Small intestine (tissue), 7 donors: ENCODE measurements at regions not wholly inside any gene's neighbourhood (a gene's known extent, or its start where the extent isn't known, plus 50 kb on each side); places are given as distances from the start of the nearest gene placed in this dataset.
"Not testable (repeated sequence)": the region's sequence is repeated elsewhere in the genome, so short reads cannot be mapped to it uniquely, and the experiment has no call there.

Experiments
- DNase-seq, 2 donors: peaks; one replicate each; pipeline versions ENCODE4 v3.0.0 to v3.0.0-alpha.2; 2013
- FAIRE-seq: peaks from 2 replicates; lab custom pipeline; 2012; peaks lifted over from hg19 to GRCh38; lab: Jason Lieb, UNC
- H3K27ac ChIP-seq, 3 donors: one replicate each; pipeline ENCODE4 v1.5.1; 2013; ENCODE audit warnings: low read length in 2 of 3, mild to moderate bottlenecking in 2 of 3, control low read depth in 1 of 3, inconsistent platforms in 1 of 3, low read depth in 1 of 3, moderate library complexity in 1 of 3
- H3K27me3 ChIP-seq, 3 donors: one replicate each; pipeline ENCODE4 v1.6.1; 2013; ENCODE audit warnings: low read length in 3 of 3, inconsistent platforms in 1 of 3; ENCODE audit not compliant: control insufficient read depth in 3 of 3, insufficient read depth in 3 of 3
- H3K36me3 ChIP-seq, 3 donors: one replicate each; pipeline ENCODE4 v1.6.1; 2013; ENCODE audit warnings: low read length in 3 of 3, inconsistent platforms in 1 of 3, low read depth in 1 of 3, mild to moderate bottlenecking in 1 of 3, moderate library complexity in 1 of 3; ENCODE audit not compliant: control insufficient read depth in 3 of 3, insufficient read depth in 2 of 3
- H3K4me1 ChIP-seq, 3 donors: one replicate each; pipeline ENCODE4 v1.6.1; 2013; ENCODE audit warnings: low read length in 2 of 3, inconsistent platforms in 1 of 3, low read depth in 1 of 3, mild to moderate bottlenecking in 1 of 3, moderate library complexity in 1 of 3; ENCODE audit not compliant: control insufficient read depth in 3 of 3, insufficient read depth in 2 of 3
- H3K4me3 ChIP-seq, 3 donors: one replicate each; pipeline ENCODE4 v1.5.1; 2013; ENCODE audit warnings: low read length in 3 of 3, control low read depth in 1 of 3, inconsistent platforms in 1 of 3, low read depth in 1 of 3, mild to moderate bottlenecking in 1 of 3, moderate library complexity in 1 of 3
- H3K9me3 ChIP-seq, 2 donors: one replicate each; pipeline ENCODE4 v1.6.1; 2013; ENCODE audit warnings: low read depth in 1 of 2, low read length in 1 of 2; ENCODE audit not compliant: control insufficient read depth in 2 of 2, insufficient read depth in 1 of 2
- WGBS, 3 donors: extraction: QIAGEN DNeasy Blood & Tissue Kit; methylation state at CpG; one replicate each; pipeline ENCODE4 v1.1.7; 2013; 5-methylcytosine and 5-hydroxymethylcytosine counted together
- donor health status: healthy with polysubstance abuse.
- donor health status: control.
- donor health status: control.
- donor health status: Bipolar disorder and iron deficiency.
- donor health status: healthy.

- H3K9me3 ChIP-seq, result peaks cover 0 to 10% of the 10 kb centered on the region in 2 donors
- H3K27ac ChIP-seq, result no peak overlapping the region
- no peak overlapping the region for H3K4me3 ChIP-seq
- no peaks in the 10 kb centered on the region for H3K36me3 ChIP-seq
- H3K27me3 ChIP-seq, result no peaks in the 10 kb centered on the region
- DNase-seq (no peak), FAIRE-seq (no peak)
- WGBS, 3 donors, result 83 to 98% (median 92%) methylated on average over 3 of the region's 3 CpGs
- peaks cover 0 to 31% (median 2%) of the 10 kb centered on the region in 3 donors for H3K4me1 ChIP-seq
These were observed 176.8 kb upstream of the RPL34 start for GRCh38 chr4:108443585-108443984.

GRCh38 chr4:108433832-108434231 lies 186.5 kb upstream of the RPL34 start:
- Histone ChIP-seq H3K9me3 (no peaks in the 10 kb centered on the region), H3K4me1 (no peaks in the 10 kb centered on the region), H3K4me3 (no peak overlapping the region), H3K27ac (no peak overlapping the region), H3K36me3 (no peaks in the 10 kb centered on the region), H3K27me3 (no peaks in the 10 kb centered on the region)
- FAIRE-seq (no peak), DNase-seq (no peak)
- WGBS, 3 donors, result 40 to 64% (median 43%) methylated on average over 6 of the region's 6 CpGs

- not testable (repeated sequence) for H3K4me3 ChIP-seq, H3K27ac ChIP-seq, H3K4me1 ChIP-seq, H3K36me3 ChIP-seq, FAIRE-seq, DNase-seq, H3K9me3 ChIP-seq, H3K27me3 ChIP-seq
- WGBS, 3 donors, result 86 to 91% (median 89%) methylated on average over 1 of the region's 1 CpG
These were observed 187.0 kb upstream of the RPL34 start for GRCh38 chr4:108433394-108433793.

- 91 to 96% (median 92%) methylated on average over 3 of the region's 3 CpGs for WGBS, 3 donors
These were observed 188.0 kb upstream of the RPL34 start for GRCh38 chr4:108432418-108432817.

GRCh38 chr4:108431986-108432385 lies 188.4 kb upstream of the RPL34 start:
- Histone ChIP-seq H3K4me1 (no peaks in the 10 kb centered on the region), H3K27me3 (no peaks in the 10 kb centered on the region), H3K36me3 (no peaks in the 10 kb centered on the region), H3K27ac (no peak overlapping the region), H3K4me3 (no peak overlapping the region), H3K9me3 (no peaks in the 10 kb centered on the region)
- 85 to 88% (median 86%) methylated on average over 1 of the region's 1 CpG for WGBS, 3 donors
- DNase-seq (no peak), FAIRE-seq (no peak)

More at GRCh38 chr4:108432418-108432817, 188.0 kb upstream of the RPL34 start:
- FAIRE-seq, result no peak
- no peak overlapping the region for H3K27ac ChIP-seq
- no peak for DNase-seq
- no peaks in the 10 kb centered on the region for H3K36me3 ChIP-seq
- no peaks in the 10 kb centered on the region for H3K4me1 ChIP-seq
- no peak overlapping the region for H3K4me3 ChIP-seq
- no peaks in the 10 kb centered on the region for H3K9me3 ChIP-seq
- H3K27me3 ChIP-seq, result no peaks in the 10 kb centered on the region

GRCh38 chr4:108430921-108431320 lies 189.5 kb upstream of the RPL34 start:
- no peak overlapping the region for H3K4me3 ChIP-seq
- H3K4me1 ChIP-seq, result no peaks in the 10 kb centered on the region
- DNase-seq (no peak), FAIRE-seq (no peak)
- H3K36me3 ChIP-seq, result no peaks in the 10 kb centered on the region
- no peak overlapping the region for H3K27ac ChIP-seq
- H3K9me3 ChIP-seq, result no peaks in the 10 kb centered on the region
- H3K27me3 ChIP-seq, result no peaks in the 10 kb centered on the region
- WGBS, 3 donors, result 87 to 92% (median 87%) methylated on average over 3 of the region's 3 CpGs

GRCh38 chr4:108429662-108430061 lies 190.7 kb upstream of the RPL34 start:
- Histone ChIP-seq H3K4me1 (no peaks in the 10 kb centered on the region), H3K27me3 (no peaks in the 10 kb centered on the region), H3K27ac (no peak overlapping the region), H3K9me3 (no peaks in the 10 kb centered on the region), H3K36me3 (no peaks in the 10 kb centered on the region), H3K4me3 (no peak overlapping the region)
- no peak for DNase-seq
- WGBS, 3 donors, result 78 to 89% (median 82%) methylated on average over 1 of the region's 1 CpG
- FAIRE-seq, result no peak

- H3K9me3 ChIP-seq, result no peaks in the 10 kb centered on the region
- no peak for DNase-seq
- no peak overlapping the region for H3K27ac ChIP-seq
- no peaks in the 10 kb centered on the region for H3K4me1 ChIP-seq
- H3K27me3 ChIP-seq, result no peaks in the 10 kb centered on the region
- WGBS, 3 donors, result 74 to 82% (median 79%) methylated on average over 3 of the region's 3 CpGs
- FAIRE-seq, result no peak
- no peaks in the 10 kb centered on the region for H3K36me3 ChIP-seq
- no peak overlapping the region for H3K4me3 ChIP-seq
These were observed 191.5 kb upstream of the RPL34 start for GRCh38 chr4:108428923-108429322.

- no peak overlapping the region for H3K4me3 ChIP-seq
- WGBS, 3 donors, result 85 to 92% (median 85%) methylated on average over 2 of the region's 2 CpGs
- no peaks in the 10 kb centered on the region for H3K36me3 ChIP-seq
- H3K27ac ChIP-seq, result no peak overlapping the region
- H3K27me3 ChIP-seq, result no peaks in the 10 kb centered on the region
- H3K9me3 ChIP-seq, result no peaks in the 10 kb centered on the region
- H3K4me1 ChIP-seq, result no peaks in the 10 kb centered on the region
- FAIRE-seq, result no peak
- DNase-seq, result no peak
These were observed 192.4 kb upstream of the RPL34 start for GRCh38 chr4:108427946-108428485.
